T-cell (primary cell): ENCODE measurements at regions not wholly inside any gene's neighbourhood (a gene's known extent, or its start where the extent isn't known, plus 50 kb on each side); places are given as distances from the start of the nearest gene placed in this dataset.

Experiments used
- ATAC-seq, 4 experiments: fragments of 200-7000 bp in 3 of 4; fragments of 150-1000 bp in 1 of 4; cut with Tn5 transposase; replicated peaks in 1 of 4; 1 replicate in 3 of 4; 2 replicates in 1 of 4; pipeline ENCODE4 v1.10.0; 2021; ENCODE audit warnings: moderate library complexity in 3 of 4, mild to moderate bottlenecking in 2 of 4, moderate number of reproducible peaks in 1 of 4
- CTCF ChIA-PET, 2 donors: fragments of 300-600 bp; sonication (Branson Sonifier 250); formaldehyde crosslinking; loops; one replicate each; lab custom pipeline; 2022; ENCODE audit warnings: antibody characterized with exemption in 2 of 2; lab: Charles Lee
- POLR2A ChIA-PET, 2 donors: fragments of 300-600 bp; sonication (Branson Sonifier 250); formaldehyde crosslinking; loops; one replicate each; lab custom pipeline; 2022; ENCODE audit warnings: antibody characterized with exemption in 2 of 2; lab: Charles Lee
- DNase-seq, 35 experiments: peaks; one replicate each; pipeline versions ENCODE4 v3.0.0 to v3.0.0-alpha.2; 2013 to 2023
- H3K27ac ChIP-seq: one replicate; pipeline ENCODE4 v1.5.1; 2013; ENCODE audit warnings: low read length
- H3K27me3 ChIP-seq, 2 experiments: replicated peaks in 1 of 2; 1 replicate in 1 of 2; 2 replicates in 1 of 2; pipeline versions ENCODE4 v1.6.1 to v1.7.0; 2013; ENCODE audit warnings: low read length in 1 of 2, mixed read lengths in 1 of 2; ENCODE audit not compliant: control insufficient read depth in 2 of 2, insufficient read depth in 2 of 2; ENCODE audit errors: extremely low read depth in 1 of 2
- H3K36me3 ChIP-seq, 2 donors: 1 replicate in 1 of 2; 2 replicates in 1 of 2; pipeline versions ENCODE4 v1.6.1 to v1.7.0; 2013; ENCODE audit warnings: low read length in 1 of 2; ENCODE audit not compliant: control insufficient read depth in 2 of 2, insufficient read depth in 1 of 2; ENCODE audit errors: extremely low read depth in 1 of 2
- H3K4me1 ChIP-seq, 2 experiments: 1 replicate in 1 of 2; 2 replicates in 1 of 2; pipeline versions ENCODE4 v1.6.1 to v1.7.0; 2013; ENCODE audit warnings: low read length in 2 of 2, mixed read lengths in 1 of 2; ENCODE audit not compliant: insufficient read depth in 2 of 2, control insufficient read depth in 1 of 2; ENCODE audit errors: extremely low read depth in 1 of 2
- H3K4me3 ChIP-seq, 2 donors: 1 replicate in 1 of 2; 2 replicates in 1 of 2; pipeline versions ENCODE4 v1.5.1 to v1.7.0; 2013; ENCODE audit warnings: mild to moderate bottlenecking in 2 of 2, low read length in 1 of 2, moderate library complexity in 1 of 2; ENCODE audit not compliant: control insufficient read depth in 1 of 2; ENCODE audit errors: extremely low read depth in 1 of 2
- H3K9me3 ChIP-seq: 2 replicates; pipeline ENCODE4 v1.7.0; 2013
- H3K27ac Mint-ChIP-seq, 2 donors: one replicate each; pipeline ENCODE4 v1.8.0; 2020 to 2021; ENCODE audit warnings: mild to moderate bottlenecking in 2 of 2, mixed read lengths in 2 of 2
- H3K27me3 Mint-ChIP-seq, 2 donors: one replicate each; pipeline ENCODE4 v1.8.0; 2021 to 2022; ENCODE audit warnings: mixed read lengths in 2 of 2
- H3K36me3 Mint-ChIP-seq: one replicate; pipeline ENCODE4 v1.8.0; 2021; ENCODE audit warnings: mixed read lengths
- H3K4me1 Mint-ChIP-seq, 3 donors: one replicate each; pipeline ENCODE4 v1.8.0; 2020 to 2022; ENCODE audit warnings: mixed read lengths in 3 of 3, mild to moderate bottlenecking in 1 of 3
- H3K4me3 Mint-ChIP-seq, 3 donors: one replicate each; pipeline ENCODE4 v1.8.0; 2020 to 2022; ENCODE audit warnings: mild to moderate bottlenecking in 3 of 3, mixed read lengths in 3 of 3, moderate library complexity in 3 of 3
- H3K9me3 Mint-ChIP-seq, 3 donors: one replicate each; pipeline ENCODE4 v1.8.0; 2020 to 2022; ENCODE audit warnings: mixed read lengths in 3 of 3
- WGBS: methylation state at CpG from one replicate; pipeline ENCODE4 v1.1.5; 2013; ENCODE audit warnings: missing lambda C conversion rate; ENCODE audit not compliant: insufficient coverage; 5-methylcytosine and 5-hydroxymethylcytosine counted together

DNA sequence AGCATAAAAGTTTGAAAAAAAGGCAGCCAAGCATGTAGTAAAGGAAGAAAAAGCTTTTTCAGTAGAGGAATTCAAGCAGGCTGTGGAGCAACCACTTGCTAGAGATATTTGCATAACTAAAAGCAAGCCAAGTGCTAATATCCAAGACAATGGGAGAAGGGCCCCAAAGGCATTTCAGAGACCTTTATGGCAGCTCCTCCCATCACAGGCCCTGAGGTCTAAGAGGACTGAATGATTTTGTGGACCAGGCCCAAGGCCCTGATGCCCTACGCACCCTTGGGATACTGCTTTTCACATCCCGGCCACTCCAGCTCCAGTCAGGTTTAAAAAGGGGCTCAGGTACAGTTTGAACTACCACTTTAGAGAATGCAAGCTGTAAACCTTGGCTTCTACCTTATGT lies 261.7 kb upstream of the SEMA3C start:
- H3K4me1 ChIP-seq: no peaks in the 10 kb centered on the region
- H3K9me3 ChIP-seq: no peaks in the 10 kb centered on the region
- no peaks in the 10 kb centered on the region for H3K36me3 ChIP-seq
- DNase-seq (no peak), ATAC-seq (no peak)
- H3K4me3 ChIP-seq: no peak overlapping the region
- no peak overlapping the region for H3K27ac ChIP-seq
- 67% methylated on average over 2 of the region's 2 CpGs for WGBS
- ChIA-PET POLR2A (no interaction called here), CTCF (no interaction called here)
- Mint-ChIP-seq H3K27me3 (no peaks in the 10 kb centered on the region), H3K9me3 (peaks cover 17 to 20% (median 19%) of the 10 kb centered on the region in 3 donors), H3K27ac (no peak overlapping the region), H3K4me3 (no peak overlapping the region), H3K4me1 (no peaks in the 10 kb centered on the region), H3K36me3 (no peaks in the 10 kb centered on the region)
- no peaks in the 10 kb centered on the region for H3K27me3 ChIP-seq

DNA sequence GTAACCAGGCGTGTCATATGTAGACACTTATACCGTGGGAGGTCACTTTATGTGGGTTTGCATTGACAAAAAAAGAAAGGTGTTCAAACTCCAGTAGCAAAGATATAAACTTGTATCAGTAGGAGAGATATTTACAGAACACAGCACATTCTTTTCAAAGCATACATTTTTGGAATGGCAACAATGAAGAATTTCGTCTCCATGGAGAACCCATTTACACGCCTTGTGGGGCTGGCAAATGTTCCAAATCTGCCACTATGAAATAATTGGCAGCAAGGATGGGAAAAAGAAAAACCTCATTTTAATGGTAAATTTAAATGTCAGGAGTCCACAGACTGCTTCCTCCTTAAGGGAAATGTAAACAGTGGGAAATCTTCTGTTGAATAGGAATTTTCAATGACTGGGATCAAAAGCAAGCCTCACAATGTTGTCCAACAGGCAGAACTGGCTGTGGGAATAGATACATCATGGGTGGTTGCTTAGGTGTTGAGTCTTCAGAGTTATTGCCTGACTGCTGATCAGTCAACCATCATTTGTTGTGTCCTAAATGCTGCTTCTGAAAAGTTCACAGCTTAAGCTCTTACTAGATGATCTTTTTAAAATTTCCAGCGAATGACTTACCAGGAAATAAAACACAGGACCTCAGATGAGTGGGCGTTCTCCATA lies 256.6 kb upstream of the SEMA3C start:
- ChIA-PET CTCF (no interaction called here), POLR2A (no interaction called here)
- no peak overlapping the region for H3K27ac ChIP-seq
- Mint-ChIP-seq H3K4me1 (no peaks in the 10 kb centered on the region), H3K9me3 (peaks cover 13 to 26% (median 13%) of the 10 kb centered on the region in 3 donors), H3K36me3 (no peaks in the 10 kb centered on the region), H3K4me3 (no peak overlapping the region), H3K27me3 (no peaks in the 10 kb centered on the region), H3K27ac (no peak overlapping the region)
- no peak overlapping the region for H3K4me3 ChIP-seq
- ATAC-seq (no peak), DNase-seq (no peak)
- H3K4me1 ChIP-seq: no peaks in the 10 kb centered on the region
- 60% methylated on average over 1 of the region's 6 CpGs for WGBS
- no peaks in the 10 kb centered on the region for H3K27me3 ChIP-seq
- no peaks in the 10 kb centered on the region for H3K36me3 ChIP-seq
- no peaks in the 10 kb centered on the region for H3K9me3 ChIP-seq

DNA sequence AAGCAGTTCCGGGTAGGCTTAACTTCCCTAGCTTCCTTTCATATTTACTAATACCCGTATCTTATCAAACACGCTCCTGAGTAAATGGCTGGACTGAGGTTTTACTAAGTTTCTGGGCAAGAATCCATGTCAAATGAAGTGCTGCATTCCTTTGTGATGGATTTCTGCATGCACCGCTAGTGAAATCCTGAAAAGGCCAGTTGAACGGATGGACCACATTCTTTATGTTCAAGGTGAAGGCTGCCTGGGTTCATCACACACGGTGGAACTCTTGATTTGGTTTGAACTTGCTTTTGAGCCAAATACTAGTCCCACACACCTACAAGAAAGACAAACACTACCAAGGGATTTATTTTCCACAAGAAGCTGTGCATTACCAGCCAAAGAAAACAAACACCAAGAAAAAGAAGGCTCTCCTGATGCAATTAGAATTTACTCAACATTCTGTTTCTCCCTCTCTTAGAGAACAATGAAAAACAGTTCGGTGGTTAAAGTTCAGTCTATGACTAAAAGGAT lies 255.0 kb upstream of the SEMA3C start:
- ATAC-seq (no peak), DNase-seq (no peak)
- no peaks in the 10 kb centered on the region for H3K36me3 Mint-ChIP-seq
- POLR2A ChIA-PET: no interaction called here
- H3K9me3 Mint-ChIP-seq: peaks cover 4 to 18% (median 13%) of the 10 kb centered on the region in 3 donors
- Histone ChIP-seq H3K27me3 (no peaks in the 10 kb centered on the region), H3K9me3 (no peaks in the 10 kb centered on the region), H3K36me3 (no peaks in the 10 kb centered on the region), H3K4me1 (no peaks in the 10 kb centered on the region), H3K4me3 (no peak overlapping the region), H3K27ac (no peak overlapping the region)
- H3K27me3 Mint-ChIP-seq: no peaks in the 10 kb centered on the region
- 90% methylated on average over 3 of the region's 7 CpGs for WGBS
- CTCF ChIA-PET: no interaction called here
- H3K27ac Mint-ChIP-seq: no peak overlapping the region
- no peaks in the 10 kb centered on the region for H3K4me1 Mint-ChIP-seq
- no peak overlapping the region for H3K4me3 Mint-ChIP-seq

DNA sequence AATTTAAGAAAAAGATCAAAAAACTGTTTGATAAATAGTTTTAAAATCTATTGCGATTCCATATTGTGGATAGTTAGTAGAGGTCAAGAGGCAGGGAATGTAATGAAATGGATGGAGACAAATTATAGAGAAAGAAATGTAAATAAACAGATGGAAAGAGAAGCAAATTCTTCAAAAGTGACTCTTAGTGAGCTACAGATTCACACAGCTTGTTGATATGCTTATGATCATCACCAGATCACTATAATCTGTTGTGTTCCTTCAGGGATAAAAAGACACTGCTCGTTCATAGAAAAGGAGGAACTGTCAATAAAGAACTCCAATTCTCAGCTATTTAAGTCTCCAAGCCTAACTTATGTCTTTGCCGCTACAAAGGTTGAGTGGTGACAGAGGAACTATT lies 251.4 kb upstream of the SEMA3C start:
- H3K36me3 ChIP-seq: no peaks in the 10 kb centered on the region
- ATAC-seq (no peak), DNase-seq (no peak)
- ChIA-PET CTCF (no interaction called here), POLR2A (no interaction called here)
- Mint-ChIP-seq H3K36me3 (no peaks in the 10 kb centered on the region), H3K27ac (no peak overlapping the region), H3K27me3 (no peaks in the 10 kb centered on the region), H3K4me1 (no peaks in the 10 kb centered on the region), H3K4me3 (no peak overlapping the region), H3K9me3 (peaks cover 0 to 7% (median 0%) of the 10 kb centered on the region in 3 donors)
- no peak overlapping the region for H3K27ac ChIP-seq
- no peaks in the 10 kb centered on the region for H3K27me3 ChIP-seq
- WGBS: no CpG with 5 or more reads among the region's 3 CpGs
- no peak overlapping the region for H3K4me3 ChIP-seq
- no peaks in the 10 kb centered on the region for H3K9me3 ChIP-seq
- H3K4me1 ChIP-seq: no peaks in the 10 kb centered on the region

DNA sequence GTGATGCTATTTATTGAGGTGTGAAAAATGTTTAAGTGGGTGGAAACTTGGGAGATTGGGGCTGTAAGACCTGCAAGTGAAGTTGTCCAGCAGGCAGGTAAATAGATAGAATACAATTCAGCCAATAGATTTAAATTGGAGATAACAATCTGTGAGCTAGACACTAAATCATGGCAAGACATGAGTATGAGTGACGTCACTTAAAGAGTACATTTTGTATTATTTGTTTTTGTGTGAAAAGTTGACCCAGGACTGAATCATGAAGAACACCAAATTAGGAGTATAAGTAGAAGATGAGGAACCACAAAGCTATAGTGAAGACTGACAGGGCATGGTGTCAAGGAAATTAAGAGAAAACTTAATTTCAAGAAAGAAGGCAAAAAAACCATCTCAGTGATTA lies 249.1 kb upstream of the SEMA3C start:
- Mint-ChIP-seq H3K36me3 (no peaks in the 10 kb centered on the region), H3K4me3 (no peak overlapping the region)
- 50% methylated on average over 1 of the region's 1 CpG for WGBS

DNA sequence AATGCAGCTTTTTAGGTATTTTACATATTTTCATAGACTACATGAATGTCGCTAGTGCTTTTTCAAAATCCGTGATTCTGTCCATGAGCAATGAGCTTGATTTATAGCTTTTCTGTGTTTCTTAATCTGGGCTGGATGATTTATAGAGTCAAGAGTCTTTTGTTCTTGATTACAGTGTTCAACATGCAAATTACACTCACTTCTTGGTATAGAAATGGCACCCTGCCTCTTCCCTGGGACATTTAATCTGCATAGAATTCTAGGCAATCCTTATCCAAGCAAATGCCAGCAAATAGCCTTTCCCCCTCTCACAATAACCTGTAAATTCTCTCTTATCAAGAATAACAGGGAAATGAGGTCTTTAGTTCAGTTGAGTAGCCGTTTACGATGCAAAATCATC lies 246.2 kb upstream of the SEMA3C start:
- H3K4me3 Mint-ChIP-seq: no peak overlapping the region
- no CpG with 5 or more reads among the region's 4 CpGs for WGBS
- POLR2A ChIA-PET: no interaction called here
- no peaks in the 10 kb centered on the region for H3K4me1 Mint-ChIP-seq
- ATAC-seq (no peak), DNase-seq (no peak)
- no peaks in the 10 kb centered on the region for H3K9me3 ChIP-seq
- no peaks in the 10 kb centered on the region for H3K4me1 ChIP-seq
- CTCF ChIA-PET: no interaction called here
- no peak overlapping the region for H3K27ac ChIP-seq
- no peaks in the 10 kb centered on the region for H3K27me3 ChIP-seq
- no peak overlapping the region for H3K27ac Mint-ChIP-seq
- H3K4me3 ChIP-seq: no peak overlapping the region
- peaks cover 4 to 14% (median 5%) of the 10 kb centered on the region in 3 donors for H3K9me3 Mint-ChIP-seq
- no peaks in the 10 kb centered on the region for H3K36me3 Mint-ChIP-seq
- H3K27me3 Mint-ChIP-seq: no peaks in the 10 kb centered on the region
- no peaks in the 10 kb centered on the region for H3K36me3 ChIP-seq

More for the DNA sequence above, 249.1 kb upstream of the SEMA3C start:
- Mint-ChIP-seq H3K27me3 (no peaks in the 10 kb centered on the region), H3K4me1 (no peaks in the 10 kb centered on the region), H3K9me3 (no peaks in the 10 kb centered on the region), H3K27ac (no peak overlapping the region)
- Histone ChIP-seq H3K4me3 (no peak overlapping the region), H3K4me1 (no peaks in the 10 kb centered on the region), H3K27ac (no peak overlapping the region), H3K36me3 (no peaks in the 10 kb centered on the region), H3K9me3 (no peaks in the 10 kb centered on the region), H3K27me3 (no peaks in the 10 kb centered on the region)
- ATAC-seq: no peak
- ChIA-PET CTCF (no interaction called here), POLR2A (no interaction called here)
- no peak for DNase-seq
